Stomach (tissue), 8 donors: ENCODE measurements at regions not wholly inside any gene's neighbourhood (a gene's known extent, or its start where the extent isn't known, plus 50 kb on each side); places are given as distances from the start of the nearest gene placed in this dataset.

Source experiments
- DNase-seq, 2 donors: peaks; one replicate each; pipeline versions ENCODE4 v3.0.0 to v3.0.0-alpha.2; 2013 to 2019
- H3K27ac ChIP-seq, 5 donors: fragments of 200-600 bp in 4 of 5; sonication (generic) in 4 of 5; one replicate each; pipeline ENCODE4 v1.5.1; 2013 to 2019; ENCODE audit warnings: mild to moderate bottlenecking in 1 of 5, moderate library complexity in 1 of 5
- H3K27me3 ChIP-seq, 3 donors: fragments of 200-600 bp; sonication (generic); one replicate each; pipeline ENCODE4 v1.5.1; 2017 to 2019; ENCODE audit warnings: mixed run types in 1 of 3
- H3K36me3 ChIP-seq, 4 donors: fragments of 200-600 bp; sonication (generic); 1 replicate in 3 of 4; 2 replicates in 1 of 4; pipeline ENCODE4 v1.5.1; 2016 to 2019
- H3K4me1 ChIP-seq, 4 donors: fragments of 200-600 bp; sonication (generic); one replicate each; pipeline ENCODE4 v1.5.1; 2016 to 2019
- H3K4me3 ChIP-seq, 4 donors: fragments of 200-600 bp; sonication (generic) in 3 of 4; one replicate each; pipeline ENCODE4 v1.5.1; 2016 to 2019; ENCODE audit warnings: mild to moderate bottlenecking in 1 of 4
- H3K9me3 ChIP-seq, 4 donors: fragments of 200-600 bp; sonication (generic); one replicate each; pipeline ENCODE4 v1.5.1; 2016 to 2019
- EP300 ChIP-seq: sonication (generic); formaldehyde crosslinking; IDR thresholded peaks from one replicate; pipeline ENCODE4 v1.6.1; 2017; ENCODE audit warnings: antibody characterized with exemption
- POLR2A ChIP-seq, 4 donors: fragments of 450-650 bp; IDR thresholded peaks; one replicate each; pipeline ENCODE4 v1.6.1; 2016; ENCODE audit warnings: antibody characterized with exemption in 4 of 4, control low read depth in 2 of 4, mild to moderate bottlenecking in 1 of 4, moderate library complexity in 1 of 4
- POLR2AphosphoS5 ChIP-seq, 3 donors: sonication (generic); formaldehyde crosslinking; IDR thresholded peaks; one replicate each; pipeline ENCODE4 v1.6.1; 2016; ENCODE audit warnings: antibody characterized with exemption in 3 of 3
- WGBS, 5 donors: extraction: QIAGEN DNeasy Blood & Tissue Kit in 3 of 5; methylation state at CpG; one replicate each; pipeline versions ENCODE4 v1.1.5 to v1.1.7; 2013 to 2018; 5-methylcytosine and 5-hydroxymethylcytosine counted together
- intact Hi-C: fragments of 100-400 bp; cut with DNase I; formaldehyde crosslinking; loops from one replicate; pipeline ENCODE4 v1.15.1; 2023; ENCODE audit warnings: low total_unique reads
- TF ChIP-seq, protein P1 (sequence below), 7 experiments: fragments of 450-650 bp in 4 of 7; fragments of 200-600 bp in 3 of 7; sonication (generic) in 3 of 7; IDR thresholded peaks; one replicate each; pipeline ENCODE4 v1.5.1; 2016 to 2019; ENCODE audit warnings: antibody characterized with exemption in 7 of 7, control low read depth in 2 of 7, mild to moderate bottlenecking in 1 of 7
- donor health status: healthy with polysubstance abuse.
- donor health status: Bipolar disorder and iron deficiency.
- donor health status: healthy.

- H3K4me1 ChIP-seq: no peaks in the 10 kb centered on the region
- TF ChIP-seq EP300: no peak
- no peak for TF ChIP-seq POLR2AphosphoS5 (IDR thresholded peaks at IDR 0.05)
- TF ChIP-seq POLR2A (IDR thresholded peaks at IDR 0.05): no peak
- TF ChIP-seq, protein P1, sequence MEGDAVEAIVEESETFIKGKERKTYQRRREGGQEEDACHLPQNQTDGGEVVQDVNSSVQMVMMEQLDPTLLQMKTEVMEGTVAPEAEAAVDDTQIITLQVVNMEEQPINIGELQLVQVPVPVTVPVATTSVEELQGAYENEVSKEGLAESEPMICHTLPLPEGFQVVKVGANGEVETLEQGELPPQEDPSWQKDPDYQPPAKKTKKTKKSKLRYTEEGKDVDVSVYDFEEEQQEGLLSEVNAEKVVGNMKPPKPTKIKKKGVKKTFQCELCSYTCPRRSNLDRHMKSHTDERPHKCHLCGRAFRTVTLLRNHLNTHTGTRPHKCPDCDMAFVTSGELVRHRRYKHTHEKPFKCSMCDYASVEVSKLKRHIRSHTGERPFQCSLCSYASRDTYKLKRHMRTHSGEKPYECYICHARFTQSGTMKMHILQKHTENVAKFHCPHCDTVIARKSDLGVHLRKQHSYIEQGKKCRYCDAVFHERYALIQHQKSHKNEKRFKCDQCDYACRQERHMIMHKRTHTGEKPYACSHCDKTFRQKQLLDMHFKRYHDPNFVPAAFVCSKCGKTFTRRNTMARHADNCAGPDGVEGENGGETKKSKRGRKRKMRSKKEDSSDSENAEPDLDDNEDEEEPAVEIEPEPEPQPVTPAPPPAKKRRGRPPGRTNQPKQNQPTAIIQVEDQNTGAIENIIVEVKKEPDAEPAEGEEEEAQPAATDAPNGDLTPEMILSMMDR (IDR thresholded peaks at IDR 0.05): no peak
- H3K27ac ChIP-seq: no peak overlapping the region
- no peaks in the 10 kb centered on the region for H3K27me3 ChIP-seq
- H3K4me3 ChIP-seq: no peak overlapping the region
- peak in 1 of 2 donors; percentile 15 for DNase-seq
- WGBS, 5 donors: 27 to 43% (median 30%) methylated on average over 1 of the region's 1 CpG
- intact Hi-C loops: no loop called here
- no peaks in the 10 kb centered on the region for H3K9me3 ChIP-seq
- H3K36me3 ChIP-seq: no peaks in the 10 kb centered on the region
These were observed 157.4 kb upstream of the AGTR1 start for GRCh38 chr3:148540266-148540665.

GRCh38 chr3:148540851-148541250, 156.9 kb upstream of the AGTR1 start:
- Histone ChIP-seq H3K27me3 (no peaks in the 10 kb centered on the region), H3K36me3 (no peaks in the 10 kb centered on the region), H3K27ac (no peak overlapping the region), H3K9me3 (no peaks in the 10 kb centered on the region), H3K4me3 (no peak overlapping the region), H3K4me1 (no peaks in the 10 kb centered on the region)
- TF ChIP-seq EP300 (no peak), POLR2A (IDR thresholded peaks at IDR 0.05) (no peak), POLR2AphosphoS5 (IDR thresholded peaks at IDR 0.05) (no peak)
- TF ChIP-seq, protein P1 (IDR thresholded peaks at IDR 0.05): no peak
- intact Hi-C loops: no loop called here
- WGBS, 5 donors: 86 to 96% (median 89%) methylated on average over 3 of the region's 3 CpGs
- DNase-seq: no peak

GRCh38 chr3:148546959-148547358, 150.7 kb upstream of the AGTR1 start:
- intact Hi-C loops: no loop called here
- 78 to 96% (median 87%) methylated on average over 1 of the region's 1 CpG for WGBS, 5 donors

GRCh38 chr3:148551767-148552260, 145.9 kb upstream of the AGTR1 start:
- DNase-seq: no peak
- no peaks in the 10 kb centered on the region for H3K36me3 ChIP-seq
- H3K27me3 ChIP-seq: no peaks in the 10 kb centered on the region
- intact Hi-C loops: no loop called here
- peaks cover 0 to 6% (median 0%) of the 10 kb centered on the region in 4 donors for H3K4me1 ChIP-seq
- no peaks in the 10 kb centered on the region for H3K9me3 ChIP-seq
- WGBS, 5 donors: 88 to 96% (median 93%) methylated on average over 3 of the region's 3 CpGs
- TF ChIP-seq POLR2AphosphoS5 (IDR thresholded peaks at IDR 0.05): no peak
- no peak overlapping the region for H3K27ac ChIP-seq
- H3K4me3 ChIP-seq: no peak overlapping the region

More at GRCh38 chr3:148546959-148547358, 150.7 kb upstream of the AGTR1 start:
- no peak for TF ChIP-seq POLR2A (IDR thresholded peaks at IDR 0.05)
- TF ChIP-seq, protein P1 (IDR thresholded peaks at IDR 0.05): no peak
- H3K27me3 ChIP-seq: no peaks in the 10 kb centered on the region
- no peaks in the 10 kb centered on the region for H3K9me3 ChIP-seq
- H3K4me3 ChIP-seq: no peak overlapping the region
- H3K4me1 ChIP-seq: no peaks in the 10 kb centered on the region
- H3K27ac ChIP-seq: no peak overlapping the region
- H3K36me3 ChIP-seq: no peaks in the 10 kb centered on the region
- DNase-seq: no peak

GRCh38 chr3:148554367-148554766, 143.3 kb upstream of the AGTR1 start:
- intact Hi-C loops: no loop called here
- H3K27ac ChIP-seq: no peak overlapping the region
- WGBS, 5 donors: 51 to 63% (median 52%) methylated on average over 4 of the region's 4 CpGs
- TF ChIP-seq POLR2AphosphoS5 (IDR thresholded peaks at IDR 0.05) (no peak), POLR2A (IDR thresholded peaks at IDR 0.05) (no peak), EP300 (no peak)
- TF ChIP-seq, protein P1 (IDR thresholded peaks at IDR 0.05): no peak
- H3K4me1 ChIP-seq: peaks cover 0 to 6% (median 0%) of the 10 kb centered on the region in 4 donors
- H3K4me3 ChIP-seq: no peak overlapping the region
- H3K27me3 ChIP-seq: no peaks in the 10 kb centered on the region
- no peaks in the 10 kb centered on the region for H3K36me3 ChIP-seq
- DNase-seq: no peak
- H3K9me3 ChIP-seq: peaks cover 0 to 4% (median 0%) of the 10 kb centered on the region in 4 donors
